A549 (cell line): ENCODE measurements at regions not wholly inside any gene's neighbourhood (a gene's known extent, or its start where the extent isn't known, plus 50 kb on each side); places are given as distances from the start of the nearest gene placed in this dataset.

Experiments
- ATAC-seq, 2 experiments: fragments of 200-7000 bp in 1 of 2; fragments of >200 bp in 1 of 2; cut with Nextera tagmentation in 1 of 2; cut with Tn5 transposase in 1 of 2; 3 replicates each; pipeline versions ENCODE4 v1.8.0 to v1.9.1; 2018 to 2020; ENCODE audit warnings: mild to moderate bottlenecking in 1 of 2, moderate library complexity in 1 of 2
- CTCF ChIA-PET: fragments of 300-600 bp; sonication (Branson Sonifier 250); formaldehyde crosslinking; extraction: SDS; loops from one replicate; lab custom pipeline; 2021; ENCODE audit warnings: antibody characterized with exemption, inconsistent platforms; lab: Yijun Ruan, JAX
- POLR2A ChIA-PET: fragments of 350-600 bp; formaldehyde crosslinking; extraction: SDS; loops from one replicate; lab custom pipeline; 2021; ENCODE audit warnings: antibody characterized with exemption, inconsistent platforms; lab: Yijun Ruan, JAX
- DNase-seq, 2 experiments: peaks; one replicate each; pipeline versions ENCODE4 v3.0.0 to v3.0.0-alpha.2; 2011 to 2016; ENCODE audit warnings: low read depth in 1 of 2, low spot score in 1 of 2
- FAIRE-seq: peaks from 2 replicates; lab custom pipeline; 2011; peaks lifted over from hg19 to GRCh38; lab: Jason Lieb, UNC
- H3K27ac ChIP-seq, 2 experiments: fragments of >200 bp; sonication (Bioruptor Twin); formaldehyde crosslinking; 3 replicates each; pipeline ENCODE4 v1.5.1; 2016 to 2017
- H3K4me1 ChIP-seq: fragments of >200 bp; sonication (Bioruptor Twin); formaldehyde crosslinking; 3 replicates; pipeline ENCODE4 v1.6.1; 2016
- H3K4me2 ChIP-seq: fragments of >200 bp; sonication (Bioruptor Twin); formaldehyde crosslinking; 3 replicates; pipeline ENCODE4 v1.6.1; 2016
- H3K4me3 ChIP-seq: fragments of >200 bp; sonication (Bioruptor Twin); formaldehyde crosslinking; 3 replicates; pipeline ENCODE4 v1.5.1; 2016
- H3K9me3 ChIP-seq: fragments of >200 bp; sonication (Bioruptor Twin); formaldehyde crosslinking; 3 replicates; pipeline ENCODE4 v1.6.1; 2016
- BHLHE40 ChIP-seq: IDR thresholded peaks from 2 replicates; pipeline ENCODE4 v1.6.1; 2012; ENCODE audit warnings: low read depth, low read length, inconsistent platforms
- CEBPB ChIP-seq, 2 experiments: fragments of >200 bp in 1 of 2; sonication (Bioruptor Twin) in 1 of 2; formaldehyde crosslinking in 1 of 2; IDR thresholded peaks; 2 replicates each; pipeline ENCODE4 v1.6.1; 2012 to 2016
- CHD4 ChIP-seq: fragments of 200-600 bp; sonication (generic); IDR thresholded peaks from 2 replicates; pipeline ENCODE4 v1.6.1; 2016; ENCODE audit warnings: antibody characterized with exemption, mild to moderate bottlenecking, borderline replicate concordance
- EP300 ChIP-seq, 2 experiments: fragments of >200 bp; sonication (Bioruptor Twin); formaldehyde crosslinking; IDR thresholded peaks; 2 replicates in 1 of 2; 3 replicates in 1 of 2; pipeline ENCODE4 v1.6.1; 2016 to 2017
- ESRRA ChIP-seq: fragments of 150-350 bp; IDR thresholded peaks from 2 replicates; pipeline ENCODE4 v1.6.1; 2014; ENCODE audit warnings: mild to moderate bottlenecking, low read length, borderline replicate concordance
- FOSB ChIP-seq: fragments of 250-450 bp; sonication (Bioruptor Pico); IDR thresholded peaks from 2 replicates; pipeline ENCODE4 v1.5.0; 2020; ENCODE audit warnings: mild to moderate bottlenecking, moderate library complexity
- FOSL2 ChIP-seq, 2 experiments: fragments of 450-650 bp in 1 of 2; fragments of >200 bp in 1 of 2; sonication (Bioruptor Twin) in 1 of 2; formaldehyde crosslinking; IDR thresholded peaks; 2 replicates each; pipeline versions ENCODE4 v1.5.0 to v1.6.1; 2016 to 2020; ENCODE audit warnings: mild to moderate bottlenecking in 1 of 2, moderate library complexity in 1 of 2
- HDAC2 ChIP-seq: fragments of 200-600 bp; sonication (generic); IDR thresholded peaks from 2 replicates; pipeline ENCODE4 v1.6.1; 2016
- HOXA7 ChIP-seq: fragments of 250-450 bp; sonication (Bioruptor Pico); IDR thresholded peaks from 2 replicates; pipeline ENCODE4 v1.5.0; 2020; ENCODE audit warnings: mild to moderate bottlenecking, moderate library complexity
- HOXB5 ChIP-seq: fragments of 250-450 bp; sonication (Bioruptor Pico); IDR thresholded peaks from 2 replicates; pipeline ENCODE4 v1.5.0; 2020; ENCODE audit warnings: mild to moderate bottlenecking, moderate library complexity
- KDM1A ChIP-seq: fragments of 200-600 bp; sonication (generic); IDR thresholded peaks from 2 replicates; pipeline ENCODE4 v1.6.1; 2016; ENCODE audit warnings: low read depth, mild to moderate bottlenecking
- MAFK ChIP-seq: fragments of 450-650 bp; IDR thresholded peaks from 2 replicates; pipeline ENCODE4 v1.6.1; 2014; ENCODE audit not compliant: partially characterized antibody
- MAZ ChIP-seq: fragments of 150-350 bp; IDR thresholded peaks from 2 replicates; pipeline ENCODE4 v1.6.1; 2014; ENCODE audit warnings: antibody characterized with exemption, low read depth, low read length, borderline replicate concordance
- NPAS2 ChIP-seq: fragments of 250-450 bp; sonication (Bioruptor Pico); IDR thresholded peaks from 2 replicates; pipeline ENCODE4 v1.8.0; 2022; ENCODE audit warnings: mild to moderate bottlenecking, moderate library complexity, borderline replicate concordance
- PHF8 ChIP-seq: fragments of 200-600 bp; sonication (generic); IDR thresholded peaks from 2 replicates; pipeline ENCODE4 v1.6.1; 2016; ENCODE audit warnings: low read depth, mild to moderate bottlenecking, antibody characterized with exemption, moderate library complexity, borderline replicate concordance
- RARB ChIP-seq: fragments of 250-450 bp; sonication (Bioruptor Pico); IDR thresholded peaks from 2 replicates; pipeline ENCODE4 v1.8.0; 2021; ENCODE audit warnings: mild to moderate bottlenecking, moderate library complexity
- RCOR1 ChIP-seq: fragments of 150-350 bp; IDR thresholded peaks from 2 replicates; pipeline ENCODE4 v1.6.1; 2014; ENCODE audit warnings: antibody characterized with exemption, low read length, low read depth
- RNF2 ChIP-seq: fragments of 200-600 bp; sonication (generic); IDR thresholded peaks from 2 replicates; pipeline ENCODE4 v1.6.1; 2016; ENCODE audit warnings: low read depth, mild to moderate bottlenecking, antibody characterized with exemption, moderate library complexity, borderline replicate concordance
- SMC3 ChIP-seq: fragments of >200 bp; sonication (Bioruptor Twin); formaldehyde crosslinking; IDR thresholded peaks from 3 replicates; pipeline ENCODE4 v1.6.1; 2018; ENCODE audit warnings: inconsistent platforms
- SREBF2 ChIP-seq: fragments of 450-650 bp; IDR thresholded peaks from 2 replicates; pipeline ENCODE4 v1.6.1; 2014; ENCODE audit warnings: mild to moderate bottlenecking, moderate library complexity
- TFCP2L1 ChIP-seq: fragments of 250-450 bp; sonication (Bioruptor Pico); IDR thresholded peaks from 2 replicates; pipeline ENCODE4 v1.5.0; 2021; ENCODE audit warnings: mild to moderate bottlenecking
- TP53 ChIP-seq: fragments of 250-450 bp; sonication (Bioruptor Pico); IDR thresholded peaks from 2 replicates; pipeline ENCODE4 v1.5.0; 2021; ENCODE audit warnings: mild to moderate bottlenecking, moderate library complexity
- WGBS: methylation state at CpG from one replicate; pipeline ENCODE4 v1.1.6; 2017; ENCODE audit errors: missing lambda C conversion rate; 5-methylcytosine and 5-hydroxymethylcytosine counted together
- TF ChIP-seq, protein P1 (sequence below): fragments of 150-350 bp; IDR thresholded peaks from 2 replicates; pipeline ENCODE4 v1.6.1; 2014; ENCODE audit warnings: low read depth, mild to moderate bottlenecking, low read length
- TF ChIP-seq, protein P2 (sequence below): fragments of 250-450 bp; sonication (Bioruptor Pico); IDR thresholded peaks from 2 replicates; pipeline ENCODE4 v1.5.0; 2021; ENCODE audit warnings: mild to moderate bottlenecking, moderate library complexity, borderline replicate concordance
- TF ChIP-seq, protein P3 (sequence below): IDR thresholded peaks from 2 replicates; pipeline ENCODE4 v1.6.1; 2012; ENCODE audit warnings: low read depth, borderline replicate concordance
- TF ChIP-seq, protein P4 (sequence below): fragments of 200-600 bp; sonication (generic); IDR thresholded peaks from 2 replicates; pipeline ENCODE4 v1.6.1; 2016; ENCODE audit warnings: antibody characterized with exemption, mild to moderate bottlenecking, moderate library complexity
- TF ChIP-seq, protein P5 (sequence below): fragments of 250-450 bp; sonication (Bioruptor Pico); IDR thresholded peaks from 2 replicates; pipeline ENCODE4 v1.5.0; 2020; ENCODE audit warnings: low read depth, mild to moderate bottlenecking, moderate library complexity
- TF ChIP-seq, protein P6 (sequence below): fragments of >200 bp; sonication (Bioruptor Twin); formaldehyde crosslinking; IDR thresholded peaks from 2 replicates; pipeline ENCODE4 v1.6.1; 2016

DNA sequence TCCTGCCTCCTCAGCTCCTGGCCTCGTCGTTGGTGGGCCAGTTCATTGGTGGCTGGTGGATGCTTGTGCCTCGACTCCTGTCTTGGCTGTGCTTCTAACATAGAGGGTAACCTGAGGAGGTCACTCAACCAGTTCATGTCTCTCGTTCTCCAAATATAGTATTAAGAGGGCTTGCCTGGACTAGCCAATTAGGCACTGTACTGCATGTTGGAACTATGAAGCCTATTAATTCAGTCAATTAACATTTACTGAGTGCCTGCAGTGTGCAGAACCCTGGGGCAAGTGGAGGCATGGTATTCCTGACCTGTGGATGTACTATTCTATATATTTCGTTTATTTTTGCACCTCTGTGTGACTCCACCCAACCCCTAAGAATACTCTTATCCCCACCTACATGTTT is 89.9 kb upstream of the PELI1 start:
- no peak for FAIRE-seq
- Histone ChIP-seq H3K4me2 (no peak overlapping the region), H3K4me3 (no peak overlapping the region), H3K27ac (no peak overlapping the region), H3K9me3 (no peaks in the 10 kb centered on the region), H3K4me1 (no peaks in the 10 kb centered on the region)
- ChIA-PET CTCF (interaction anchor here (1.3 to 1.4 kb wide), 2 partner anchors 12 to 23 kb away, joined by 3 to 5 read pairs; no protein-coding TSS in a partner anchor), POLR2A (no interaction called here)
- no peak for TF ChIP-seq HOXA7
- TF ChIP-seq, protein P1, sequence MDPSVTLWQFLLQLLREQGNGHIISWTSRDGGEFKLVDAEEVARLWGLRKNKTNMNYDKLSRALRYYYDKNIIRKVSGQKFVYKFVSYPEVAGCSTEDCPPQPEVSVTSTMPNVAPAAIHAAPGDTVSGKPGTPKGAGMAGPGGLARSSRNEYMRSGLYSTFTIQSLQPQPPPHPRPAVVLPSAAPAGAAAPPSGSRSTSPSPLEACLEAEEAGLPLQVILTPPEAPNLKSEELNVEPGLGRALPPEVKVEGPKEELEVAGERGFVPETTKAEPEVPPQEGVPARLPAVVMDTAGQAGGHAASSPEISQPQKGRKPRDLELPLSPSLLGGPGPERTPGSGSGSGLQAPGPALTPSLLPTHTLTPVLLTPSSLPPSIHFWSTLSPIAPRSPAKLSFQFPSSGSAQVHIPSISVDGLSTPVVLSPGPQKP: no peak
- TF ChIP-seq FOSL2 (IDR thresholded peaks at IDR 0.05): no peak
- TF ChIP-seq FOSL2 (CRISPR knock-in tag; IDR thresholded peaks at IDR 0.05): no peak
- TF ChIP-seq FOSB (CRISPR knock-in tag): no peak
- no peak for TF ChIP-seq KDM1A
- TF ChIP-seq, protein P2, sequence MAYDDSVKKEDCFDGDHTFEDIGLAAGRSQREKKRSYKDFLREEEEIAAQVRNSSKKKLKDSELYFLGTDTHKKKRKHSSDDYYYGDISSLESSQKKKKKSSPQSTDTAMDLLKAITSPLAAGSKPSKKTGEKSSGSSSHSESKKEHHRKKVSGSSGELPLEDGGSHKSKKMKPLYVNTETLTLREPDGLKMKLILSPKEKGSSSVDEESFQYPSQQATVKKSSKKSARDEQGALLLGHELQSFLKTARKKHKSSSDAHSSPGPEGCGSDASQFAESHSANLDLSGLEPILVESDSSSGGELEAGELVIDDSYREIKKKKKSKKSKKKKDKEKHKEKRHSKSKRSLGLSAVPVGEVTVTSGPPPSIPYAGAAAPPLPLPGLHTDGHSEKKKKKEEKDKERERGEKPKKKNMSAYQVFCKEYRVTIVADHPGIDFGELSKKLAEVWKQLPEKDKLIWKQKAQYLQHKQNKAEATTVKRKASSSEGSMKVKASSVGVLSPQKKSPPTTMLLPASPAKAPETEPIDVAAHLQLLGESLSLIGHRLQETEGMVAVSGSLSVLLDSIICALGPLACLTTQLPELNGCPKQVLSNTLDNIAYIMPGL (CRISPR knock-in tag): no peak
- TF ChIP-seq TP53 (CRISPR knock-in tag): no peak
- no peak for TF ChIP-seq SREBF2
- TF ChIP-seq PHF8: no peak
- no peak for TF ChIP-seq RCOR1
- no peak for TF ChIP-seq CEBPB (IDR thresholded peaks at IDR 0.05)
- TF ChIP-seq RNF2: no peak
- no peak for TF ChIP-seq ESRRA
- no peak for TF ChIP-seq EP300 (IDR thresholded peaks at IDR 0.05)
- TF ChIP-seq RARB (CRISPR knock-in tag): no peak
- TF ChIP-seq MAFK: no peak
- 26% methylated on average over 5 of the region's 5 CpGs for WGBS
- DNase-seq: no peak
- no peak for ATAC-seq

DNA sequence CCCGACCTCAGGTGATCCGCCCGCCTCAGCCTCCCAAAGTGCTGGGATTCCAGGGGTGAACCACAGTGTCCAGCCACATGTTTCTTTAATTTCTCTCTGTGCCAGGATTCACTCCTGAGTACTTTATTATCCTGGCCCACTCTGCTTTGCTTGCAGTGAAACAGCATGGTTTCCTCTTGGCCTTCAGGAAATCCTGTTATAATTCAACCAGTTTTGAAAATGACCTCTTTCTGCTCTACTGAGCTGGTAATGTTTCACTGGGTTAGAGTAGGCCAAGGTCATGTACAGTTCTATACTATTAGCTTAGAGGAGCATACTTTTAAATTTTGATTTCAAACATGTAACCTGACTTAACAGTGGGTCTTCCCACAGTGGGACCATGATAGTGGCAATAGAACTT is 90.6 kb upstream of the PELI1 start:
- no peak overlapping the region for H3K4me2 ChIP-seq
- DNase-seq (no peak), FAIRE-seq (no peak), ATAC-seq (no peak)
- POLR2A ChIA-PET: interaction anchor here (0.6 kb wide), 1 partner anchor 15 kb away, joined by 5 read pairs; no protein-coding TSS in a partner anchor
- H3K4me1 ChIP-seq: no peaks in the 10 kb centered on the region
- 87% methylated on average over 3 of the region's 3 CpGs for WGBS
- H3K9me3 ChIP-seq: no peaks in the 10 kb centered on the region
- H3K27ac ChIP-seq: no peak overlapping the region
- no peak overlapping the region for H3K4me3 ChIP-seq
- no peak for TF ChIP-seq RARB (CRISPR knock-in tag)
- no peak for TF ChIP-seq EP300 (IDR thresholded peaks at IDR 0.05)
- no peak for TF ChIP-seq NPAS2 (CRISPR knock-in tag)
- TF ChIP-seq, protein P3, sequence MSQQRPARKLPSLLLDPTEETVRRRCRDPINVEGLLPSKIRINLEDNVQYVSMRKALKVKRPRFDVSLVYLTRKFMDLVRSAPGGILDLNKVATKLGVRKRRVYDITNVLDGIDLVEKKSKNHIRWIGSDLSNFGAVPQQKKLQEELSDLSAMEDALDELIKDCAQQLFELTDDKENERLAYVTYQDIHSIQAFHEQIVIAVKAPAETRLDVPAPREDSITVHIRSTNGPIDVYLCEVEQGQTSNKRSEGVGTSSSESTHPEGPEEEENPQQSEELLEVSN: no peak
- TF ChIP-seq ESRRA: no peak
- TF ChIP-seq BHLHE40: no peak
- no peak for TF ChIP-seq TFCP2L1 (CRISPR knock-in tag)
- no peak for TF ChIP-seq FOSL2 (IDR thresholded peaks at IDR 0.05)
- no peak for TF ChIP-seq FOSL2 (CRISPR knock-in tag; IDR thresholded peaks at IDR 0.05)
- TF ChIP-seq HOXB5 (CRISPR knock-in tag): no peak
- TF ChIP-seq, protein P4, sequence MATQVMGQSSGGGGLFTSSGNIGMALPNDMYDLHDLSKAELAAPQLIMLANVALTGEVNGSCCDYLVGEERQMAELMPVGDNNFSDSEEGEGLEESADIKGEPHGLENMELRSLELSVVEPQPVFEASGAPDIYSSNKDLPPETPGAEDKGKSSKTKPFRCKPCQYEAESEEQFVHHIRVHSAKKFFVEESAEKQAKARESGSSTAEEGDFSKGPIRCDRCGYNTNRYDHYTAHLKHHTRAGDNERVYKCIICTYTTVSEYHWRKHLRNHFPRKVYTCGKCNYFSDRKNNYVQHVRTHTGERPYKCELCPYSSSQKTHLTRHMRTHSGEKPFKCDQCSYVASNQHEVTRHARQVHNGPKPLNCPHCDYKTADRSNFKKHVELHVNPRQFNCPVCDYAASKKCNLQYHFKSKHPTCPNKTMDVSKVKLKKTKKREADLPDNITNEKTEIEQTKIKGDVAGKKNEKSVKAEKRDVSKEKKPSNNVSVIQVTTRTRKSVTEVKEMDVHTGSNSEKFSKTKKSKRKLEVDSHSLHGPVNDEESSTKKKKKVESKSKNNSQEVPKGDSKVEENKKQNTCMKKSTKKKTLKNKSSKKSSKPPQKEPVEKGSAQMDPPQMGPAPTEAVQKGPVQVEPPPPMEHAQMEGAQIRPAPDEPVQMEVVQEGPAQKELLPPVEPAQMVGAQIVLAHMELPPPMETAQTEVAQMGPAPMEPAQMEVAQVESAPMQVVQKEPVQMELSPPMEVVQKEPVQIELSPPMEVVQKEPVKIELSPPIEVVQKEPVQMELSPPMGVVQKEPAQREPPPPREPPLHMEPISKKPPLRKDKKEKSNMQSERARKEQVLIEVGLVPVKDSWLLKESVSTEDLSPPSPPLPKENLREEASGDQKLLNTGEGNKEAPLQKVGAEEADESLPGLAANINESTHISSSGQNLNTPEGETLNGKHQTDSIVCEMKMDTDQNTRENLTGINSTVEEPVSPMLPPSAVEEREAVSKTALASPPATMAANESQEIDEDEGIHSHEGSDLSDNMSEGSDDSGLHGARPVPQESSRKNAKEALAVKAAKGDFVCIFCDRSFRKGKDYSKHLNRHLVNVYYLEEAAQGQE: no peak
- TF ChIP-seq, protein P5, sequence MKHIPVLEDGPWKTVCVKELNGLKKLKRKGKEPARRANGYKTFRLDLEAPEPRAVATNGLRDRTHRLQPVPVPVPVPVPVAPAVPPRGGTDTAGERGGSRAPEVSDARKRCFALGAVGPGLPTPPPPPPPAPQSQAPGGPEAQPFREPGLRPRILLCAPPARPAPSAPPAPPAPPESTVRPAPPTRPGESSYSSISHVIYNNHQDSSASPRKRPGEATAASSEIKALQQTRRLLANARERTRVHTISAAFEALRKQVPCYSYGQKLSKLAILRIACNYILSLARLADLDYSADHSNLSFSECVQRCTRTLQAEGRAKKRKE (CRISPR knock-in tag): no peak
- no peak for TF ChIP-seq MAZ
- TF ChIP-seq RCOR1: no peak
- TF ChIP-seq CEBPB (IDR thresholded peaks at IDR 0.05): no peak
- no peak for TF ChIP-seq RNF2
- TF ChIP-seq CHD4: no peak
- no peak for TF ChIP-seq HDAC2
- no peak for TF ChIP-seq SMC3
- TF ChIP-seq, protein P6, sequence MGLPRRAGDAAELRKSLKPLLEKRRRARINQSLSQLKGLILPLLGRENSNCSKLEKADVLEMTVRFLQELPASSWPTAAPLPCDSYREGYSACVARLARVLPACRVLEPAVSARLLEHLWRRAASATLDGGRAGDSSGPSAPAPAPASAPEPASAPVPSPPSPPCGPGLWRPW: no peak
- CTCF ChIA-PET: interaction anchor here (1.1 to 1.2 kb wide), 2 partner anchors 12 to 17 kb away, joined by 3 read pairs; no protein-coding TSS in a partner anchor
